Coronary artery (tissue), 2 donors: ENCODE measurements at regions not wholly inside any gene's neighbourhood (a gene's known extent, or its start where the extent isn't known, plus 50 kb on each side); places are given as distances from the start of the nearest gene placed in this dataset.

Source experiments
- DNase-seq: peaks from one replicate; pipeline ENCODE4 v3.0.0-alpha.2; 2017; ENCODE audit warnings: low spot score
- H3K27ac ChIP-seq, 2 donors: fragments of 200-600 bp; sonication (generic); one replicate each; pipeline ENCODE4 v1.5.1; 2016 to 2019
- H3K4me3 ChIP-seq: fragments of 200-600 bp; sonication (generic); 2 replicates; pipeline ENCODE4 v1.5.1; 2016; ENCODE audit warnings: mild to moderate bottlenecking, moderate library complexity
- TF ChIP-seq, protein P1 (sequence below): fragments of 200-600 bp; sonication (generic); IDR thresholded peaks from one replicate; pipeline ENCODE4 v1.5.1; 2019; ENCODE audit warnings: antibody characterized with exemption

DNA sequence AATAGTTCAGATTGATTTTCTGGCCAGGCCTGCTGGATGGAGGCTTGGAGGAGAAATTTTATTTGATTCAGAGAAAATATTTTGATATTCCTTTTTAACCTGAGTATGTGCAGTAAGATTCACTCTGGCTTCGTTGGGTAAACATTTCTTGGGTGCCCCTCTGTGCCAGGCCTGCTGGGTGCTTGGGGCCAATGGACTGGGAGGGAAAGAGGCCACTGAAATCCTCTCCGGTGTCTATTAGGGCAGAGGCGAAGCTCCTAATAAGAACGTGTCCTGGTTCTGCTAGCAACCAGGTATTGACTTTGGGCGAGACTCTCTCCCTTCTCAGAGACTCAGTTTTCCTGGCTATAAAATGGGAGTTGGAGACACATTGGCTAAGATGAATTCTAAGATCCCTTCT is 122.5 kb downstream of the CYLD start:
- TF ChIP-seq, protein P1, sequence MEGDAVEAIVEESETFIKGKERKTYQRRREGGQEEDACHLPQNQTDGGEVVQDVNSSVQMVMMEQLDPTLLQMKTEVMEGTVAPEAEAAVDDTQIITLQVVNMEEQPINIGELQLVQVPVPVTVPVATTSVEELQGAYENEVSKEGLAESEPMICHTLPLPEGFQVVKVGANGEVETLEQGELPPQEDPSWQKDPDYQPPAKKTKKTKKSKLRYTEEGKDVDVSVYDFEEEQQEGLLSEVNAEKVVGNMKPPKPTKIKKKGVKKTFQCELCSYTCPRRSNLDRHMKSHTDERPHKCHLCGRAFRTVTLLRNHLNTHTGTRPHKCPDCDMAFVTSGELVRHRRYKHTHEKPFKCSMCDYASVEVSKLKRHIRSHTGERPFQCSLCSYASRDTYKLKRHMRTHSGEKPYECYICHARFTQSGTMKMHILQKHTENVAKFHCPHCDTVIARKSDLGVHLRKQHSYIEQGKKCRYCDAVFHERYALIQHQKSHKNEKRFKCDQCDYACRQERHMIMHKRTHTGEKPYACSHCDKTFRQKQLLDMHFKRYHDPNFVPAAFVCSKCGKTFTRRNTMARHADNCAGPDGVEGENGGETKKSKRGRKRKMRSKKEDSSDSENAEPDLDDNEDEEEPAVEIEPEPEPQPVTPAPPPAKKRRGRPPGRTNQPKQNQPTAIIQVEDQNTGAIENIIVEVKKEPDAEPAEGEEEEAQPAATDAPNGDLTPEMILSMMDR, result no peak
- no peak overlapping the region for H3K4me3 ChIP-seq
- no peak overlapping the region for H3K27ac ChIP-seq
- no peak for DNase-seq

DNA sequence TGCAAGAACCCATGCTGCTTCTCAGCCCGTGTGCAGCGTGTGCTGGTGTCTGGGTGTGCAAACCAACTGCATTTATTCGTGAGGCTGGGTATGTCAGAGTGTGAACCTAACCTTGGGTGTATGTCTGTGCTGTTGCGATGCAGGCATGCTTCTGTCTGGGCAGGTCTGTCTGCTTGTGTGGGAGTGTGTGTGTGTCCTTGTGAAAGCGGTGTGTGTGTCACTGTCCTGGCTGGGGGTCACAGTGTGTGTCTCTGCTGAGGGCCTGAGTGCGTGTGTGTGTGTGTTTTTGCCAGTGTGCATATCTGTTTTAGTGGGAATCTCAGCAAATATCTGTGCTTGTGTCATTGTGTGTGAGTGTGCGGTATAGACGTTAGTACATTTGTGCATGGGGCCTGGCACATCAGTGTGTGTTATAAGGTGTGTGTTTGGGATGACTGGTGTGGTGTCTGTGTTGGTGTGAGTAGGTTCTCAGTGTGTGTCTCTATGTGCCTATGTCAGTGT is 121.8 kb downstream of the CYLD start:
- no peak overlapping the region for H3K4me3 ChIP-seq
- TF ChIP-seq, protein P1, result no peak
- no peak overlapping the region for H3K27ac ChIP-seq
- no peak for DNase-seq

DNA sequence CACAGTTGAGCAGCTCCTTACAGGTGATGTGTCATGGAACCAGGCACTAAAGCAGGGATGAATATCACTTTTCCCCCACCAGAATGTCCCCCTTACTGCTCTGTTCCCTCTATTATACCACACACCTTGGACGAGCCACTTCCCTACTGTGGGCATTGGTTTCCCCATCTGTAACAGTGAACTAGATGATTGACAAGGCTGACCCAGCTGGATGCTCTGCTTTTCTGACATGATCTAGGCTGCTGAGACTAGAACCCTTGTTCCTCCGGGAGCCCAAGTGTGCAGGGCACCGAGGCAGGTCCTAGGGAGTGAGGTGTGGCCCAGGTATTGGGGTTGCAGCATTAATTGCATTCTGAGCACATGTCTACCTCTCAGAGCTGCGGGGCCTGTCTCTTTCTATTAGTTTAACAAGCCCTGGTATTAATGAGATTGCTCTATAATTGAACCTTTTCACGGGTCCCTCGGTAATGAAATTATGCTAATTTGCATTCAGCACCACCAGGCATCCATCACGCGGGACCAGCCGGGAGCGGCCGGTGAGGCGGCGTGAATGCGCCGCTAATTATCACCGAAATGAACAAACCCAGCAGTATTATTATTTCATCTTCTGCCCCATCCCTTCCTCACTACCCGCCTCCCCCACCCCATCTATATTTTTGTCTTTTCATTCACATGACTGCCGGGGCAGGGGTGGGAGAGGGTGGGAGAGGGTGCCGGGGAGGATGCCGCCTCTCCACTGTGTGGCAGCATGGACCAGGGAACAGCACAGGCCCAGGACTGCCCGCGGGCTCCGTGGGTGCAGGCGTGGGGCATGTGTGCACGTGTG is 121.1 kb downstream of the CYLD start:
- DNase-seq, result peak; percentile 53
- H3K27ac ChIP-seq, result no peak overlapping the region
- TF ChIP-seq, protein P1, result no peak
- H3K4me3 ChIP-seq, result no peak overlapping the region

DNA sequence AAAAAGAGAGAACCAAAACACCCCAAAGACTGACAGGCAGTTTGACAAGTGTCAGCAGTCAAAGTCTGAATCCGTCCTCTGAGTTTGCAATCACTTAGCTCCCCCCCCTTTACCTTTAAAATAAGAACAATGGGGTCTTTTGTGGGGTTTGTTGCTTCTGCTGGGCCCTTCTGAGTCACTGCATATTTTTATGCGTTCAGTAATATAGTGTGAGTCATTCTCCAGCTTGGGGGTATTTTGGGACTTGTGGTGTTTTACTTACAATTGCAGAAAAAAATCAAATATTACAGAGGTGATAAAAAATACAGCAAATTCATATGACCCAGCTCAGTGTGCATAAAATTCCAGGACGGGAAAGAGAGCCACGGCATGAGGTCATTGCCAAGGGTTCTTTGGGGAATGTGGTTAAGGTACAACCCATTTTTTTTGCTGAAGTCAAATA is 120.1 kb downstream of the CYLD start:
- H3K27ac ChIP-seq, result no peak overlapping the region
- TF ChIP-seq, protein P1, result no peak
- no peak for DNase-seq

DNA sequence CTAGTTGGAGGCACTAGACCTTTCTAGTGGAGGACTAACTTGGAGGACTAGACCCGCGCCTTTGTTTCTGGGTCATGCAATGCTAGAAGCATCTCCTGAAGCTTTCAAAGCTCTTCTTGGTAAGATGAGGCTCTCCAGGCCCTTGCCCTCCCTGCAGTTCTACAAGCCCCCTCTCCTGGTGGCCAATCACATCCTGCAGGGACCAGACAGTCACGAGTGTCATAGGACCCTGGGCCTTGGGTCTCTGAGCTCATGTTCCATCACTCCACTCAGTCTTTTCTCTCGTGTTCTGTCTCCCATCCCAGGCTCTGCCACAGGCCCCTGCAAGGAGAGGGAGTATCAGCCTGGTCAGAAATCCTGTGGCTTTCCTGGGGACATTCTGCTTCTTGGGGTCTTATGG is 119.6 kb downstream of the CYLD start:
- peak; percentile 31 for DNase-seq
- H3K4me3 ChIP-seq, result no peak overlapping the region
- H3K27ac ChIP-seq, result no peak overlapping the region
- TF ChIP-seq, protein P1, result no peak

More for the DNA sequence above, 120.1 kb downstream of the CYLD start:
- no peak overlapping the region for H3K4me3 ChIP-seq

DNA sequence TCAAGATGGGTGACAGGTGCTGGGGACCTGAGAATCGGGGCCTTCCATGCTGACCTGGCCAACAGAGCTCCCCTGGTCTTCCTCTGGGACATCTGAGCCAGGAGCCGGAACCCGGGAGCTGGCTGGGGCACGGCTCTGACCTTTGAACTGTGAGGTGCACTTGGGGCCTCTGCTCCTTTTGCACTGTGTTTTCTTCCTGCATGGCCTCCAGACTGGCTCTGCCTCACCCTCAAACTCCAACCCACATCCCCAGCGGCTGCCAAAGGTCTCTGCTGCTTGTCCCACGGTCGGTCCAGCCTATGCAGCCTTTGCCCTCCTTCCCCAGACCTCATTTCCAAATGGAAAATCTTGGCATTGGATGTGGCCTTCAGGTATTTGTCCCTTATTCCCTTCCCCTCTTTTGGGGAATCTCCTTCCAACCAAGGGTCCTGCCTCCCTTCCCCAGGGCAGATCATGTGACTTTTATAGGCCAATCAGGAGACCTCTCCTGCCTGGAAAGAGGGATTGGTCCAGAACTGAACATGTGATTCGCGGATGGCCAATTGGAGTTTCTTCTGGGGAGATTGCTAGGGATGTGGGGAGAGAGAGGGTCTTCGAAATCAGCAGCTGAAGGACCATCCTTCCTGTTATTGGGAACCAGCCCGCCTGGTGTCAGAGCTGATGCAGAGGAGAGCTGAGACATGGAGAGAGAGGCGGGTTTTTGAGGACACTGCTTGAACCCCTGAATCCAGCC is 117.9 kb downstream of the CYLD start:
- Histone ChIP-seq H3K27ac (no peak overlapping the region), H3K4me3 (no peak overlapping the region)
- DNase-seq, result peak; percentile 60
- TF ChIP-seq, protein P1, result no peak
